GM21786 (cell line): ENCODE measurements at regions not wholly inside any gene's neighbourhood (a gene's known extent, or its start where the extent isn't known, plus 50 kb on each side); places are given as distances from the start of the nearest gene placed in this dataset.

Experiments
- ATAC-seq: cut with Tn5 transposase; IDR thresholded peaks from one replicate; pipeline ENCODE4 v1.9.1; 2021; ENCODE audit not compliant: unreplicated experiment

DNA sequence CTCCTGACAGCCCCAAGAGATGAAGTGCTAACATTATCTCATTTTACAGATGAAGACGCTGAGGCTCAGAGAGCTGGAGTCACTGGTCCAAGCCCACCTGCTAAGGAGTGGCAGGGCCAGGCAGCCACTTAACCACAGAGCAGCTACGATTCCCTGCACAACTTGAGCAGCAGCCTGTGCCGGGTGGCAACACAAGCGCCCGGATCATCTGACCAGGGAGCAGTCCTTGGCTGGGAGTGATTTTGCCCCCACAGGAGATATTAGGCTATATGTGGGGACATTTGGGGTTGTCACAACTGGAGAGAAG lies 93.2 kb upstream of the PTPN1 start:
- ATAC-seq: no peak

GRCh38 chr20:50417484-50418235 lies 92.5 kb upstream of the PTPN1 start:
- ATAC-seq: no peak

- ATAC-seq: no peak
Observed at GRCh38 chr20:50418890-50419642, 91.1 kb upstream of the PTPN1 start.

- no peak for ATAC-seq
Observed at GRCh38 chr20:50420380-50420779, 89.8 kb upstream of the PTPN1 start.

- no peak for ATAC-seq
Observed at GRCh38 chr20:50421356-50422340, 88.5 kb upstream of the PTPN1 start.

GRCh38 chr20:50423758-50424157 lies 86.4 kb upstream of the PTPN1 start:
- ATAC-seq: no peak

DNA sequence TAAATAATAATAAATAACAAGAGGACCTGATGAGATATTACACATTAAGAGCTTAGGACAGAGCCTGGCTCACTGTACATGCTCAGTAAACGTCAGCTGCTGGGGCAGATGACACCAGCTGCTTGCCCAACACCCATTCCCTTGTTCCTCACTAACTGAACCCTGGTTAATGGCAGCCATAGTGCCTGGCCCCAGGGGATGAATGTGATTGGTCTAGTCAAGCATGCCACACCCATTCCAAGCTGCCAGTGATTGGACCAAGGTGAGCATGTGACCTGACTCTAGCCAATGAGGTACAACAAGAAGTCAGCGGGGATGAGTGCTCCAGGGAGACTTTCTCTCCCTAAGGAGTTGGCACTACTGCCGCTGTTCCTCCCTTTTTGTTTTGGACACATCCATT lies 85.1 kb upstream of the PTPN1 start:
- ATAC-seq: no peak

DNA sequence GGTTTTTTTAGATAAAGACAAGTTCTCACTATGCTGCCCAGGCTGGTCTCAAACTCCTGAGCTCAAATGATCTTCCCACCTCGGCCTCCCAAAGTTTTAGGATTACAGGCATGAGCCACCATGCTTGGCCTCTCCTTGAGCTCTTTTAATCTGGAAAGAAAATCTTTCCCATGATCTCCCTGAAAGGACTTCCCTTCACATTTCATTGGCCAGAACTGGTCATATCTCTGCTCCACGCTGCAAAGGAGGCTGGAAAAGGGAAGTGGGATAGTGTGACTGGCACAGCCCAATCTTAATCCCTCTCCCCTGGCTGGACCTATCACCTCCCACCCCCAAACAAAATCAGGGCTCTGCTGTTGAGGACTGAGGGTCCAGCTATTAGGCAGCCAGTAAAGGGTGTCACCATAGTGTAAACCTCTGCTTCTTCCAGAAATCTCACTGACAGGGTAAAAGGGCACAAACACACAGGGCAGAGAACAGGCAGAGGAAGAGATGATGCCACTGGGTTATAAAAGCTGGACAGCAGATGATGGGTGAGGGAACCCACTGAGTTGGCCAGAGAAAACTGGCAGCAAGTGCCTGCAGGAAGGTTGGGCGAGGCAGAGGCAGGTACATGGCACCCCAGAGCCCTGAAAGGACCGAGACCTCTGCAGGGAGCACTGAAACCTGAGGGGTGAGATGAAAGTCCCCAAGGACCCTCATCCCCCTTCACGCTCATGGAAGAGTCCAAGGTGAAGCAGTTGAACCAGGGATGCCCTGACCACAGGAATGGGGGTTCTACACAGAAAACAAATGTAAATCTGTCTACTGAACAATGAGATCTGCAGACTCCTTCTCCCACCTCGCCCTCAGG lies 83.1 kb upstream of the PTPN1 start:
- no peak for ATAC-seq

GRCh38 chr20:50427719-50428083 lies 82.5 kb upstream of the PTPN1 start:
- no peak for ATAC-seq

- ATAC-seq: no peak
Observed at GRCh38 chr20:50428097-50428828, 81.9 kb upstream of the PTPN1 start.

DNA sequence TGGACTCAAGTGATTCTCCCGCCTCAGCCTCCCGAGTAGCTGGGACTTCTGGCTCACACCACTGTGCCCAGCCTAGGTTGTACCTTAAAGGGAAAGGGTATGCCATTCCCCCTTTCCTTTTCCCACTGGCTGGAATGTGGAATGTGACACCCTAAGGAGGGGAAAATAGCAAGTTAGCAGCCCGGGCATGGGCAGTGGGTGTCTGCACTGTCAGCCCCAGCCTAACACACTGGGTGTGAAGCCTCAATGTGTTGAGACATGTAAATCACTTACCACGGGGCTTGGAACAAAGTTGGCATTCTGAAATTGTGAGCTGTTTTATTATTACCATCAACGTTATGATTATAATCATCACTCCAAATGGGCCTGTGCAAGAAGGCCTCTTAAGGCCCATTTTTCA lies 80.8 kb upstream of the PTPN1 start:
- ATAC-seq: no peak

GRCh38 chr20:50431066-50431450 lies 79.1 kb upstream of the PTPN1 start:
- no peak for ATAC-seq

DNA sequence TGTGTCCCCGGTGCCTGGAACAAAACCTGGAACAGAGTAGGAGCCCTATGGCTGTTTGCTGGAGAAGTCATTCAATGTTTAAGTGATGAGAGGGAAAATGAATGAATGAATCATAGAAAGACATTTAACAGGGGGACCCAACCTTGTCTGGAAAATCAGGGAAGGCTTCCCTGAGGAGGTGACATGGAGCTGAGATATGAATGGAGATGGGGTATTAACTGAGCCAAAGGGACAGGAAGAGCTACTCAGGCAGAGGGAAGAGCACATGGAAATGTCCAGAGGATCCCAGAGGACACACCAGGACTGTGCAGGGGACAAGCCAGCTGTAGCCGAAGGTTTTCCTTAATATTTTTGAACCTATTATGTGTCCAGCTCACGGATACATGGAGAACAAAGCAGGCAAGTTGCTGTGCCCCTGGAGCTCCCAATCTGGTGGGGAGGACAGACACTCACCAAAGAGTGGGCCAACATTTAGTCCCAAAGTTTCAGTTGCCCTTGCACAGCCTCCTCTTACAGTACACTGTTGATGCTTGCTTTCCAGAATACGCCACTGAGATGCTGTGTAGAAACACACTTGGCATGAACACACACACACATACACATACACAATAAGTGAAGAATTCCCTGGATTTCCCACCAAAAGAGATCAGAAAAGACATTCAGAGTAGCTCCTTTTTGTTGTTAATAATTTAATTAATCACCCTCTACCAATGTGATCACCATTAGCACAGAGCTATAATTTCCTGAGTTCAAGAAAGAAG lies 77.0 kb upstream of the PTPN1 start:
- ATAC-seq: no peak

- no peak for ATAC-seq
Observed at GRCh38 chr20:50434321-50434652, 75.9 kb upstream of the PTPN1 start.

- no peak for ATAC-seq
Observed at GRCh38 chr20:50434653-50435396, 75.4 kb upstream of the PTPN1 start.

- no peak for ATAC-seq
Observed at GRCh38 chr20:50435397-50436051, 74.7 kb upstream of the PTPN1 start.

DNA sequence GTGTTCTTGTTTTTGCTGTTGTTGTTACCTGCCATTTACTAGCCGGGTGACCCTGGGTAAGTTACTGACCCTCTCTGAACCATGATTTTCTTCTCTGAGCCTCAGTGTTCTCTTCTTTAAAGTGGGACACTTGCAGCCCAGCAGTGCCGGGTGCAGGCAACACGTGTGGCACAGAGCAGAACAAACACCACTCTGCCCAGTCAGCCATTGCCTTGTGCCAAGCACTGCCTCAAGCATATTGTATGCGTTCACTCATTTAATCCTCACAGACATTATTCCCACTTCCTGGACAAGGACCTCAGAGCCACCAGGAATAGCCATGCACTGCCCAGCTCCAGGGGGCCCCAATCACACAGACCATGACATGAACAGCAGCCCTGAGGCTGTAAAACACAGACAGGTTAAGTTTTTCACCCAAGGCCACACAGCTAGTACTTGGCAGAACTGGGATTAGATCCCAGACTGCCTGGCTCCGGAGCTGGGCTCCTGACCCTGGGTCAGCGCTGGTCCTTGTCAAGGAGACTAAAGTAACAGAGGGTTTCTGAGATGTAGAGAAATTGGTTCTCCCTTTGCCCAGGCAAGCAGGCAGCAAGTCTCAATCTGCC lies 74.0 kb upstream of the PTPN1 start:
- ATAC-seq: no peak

DNA sequence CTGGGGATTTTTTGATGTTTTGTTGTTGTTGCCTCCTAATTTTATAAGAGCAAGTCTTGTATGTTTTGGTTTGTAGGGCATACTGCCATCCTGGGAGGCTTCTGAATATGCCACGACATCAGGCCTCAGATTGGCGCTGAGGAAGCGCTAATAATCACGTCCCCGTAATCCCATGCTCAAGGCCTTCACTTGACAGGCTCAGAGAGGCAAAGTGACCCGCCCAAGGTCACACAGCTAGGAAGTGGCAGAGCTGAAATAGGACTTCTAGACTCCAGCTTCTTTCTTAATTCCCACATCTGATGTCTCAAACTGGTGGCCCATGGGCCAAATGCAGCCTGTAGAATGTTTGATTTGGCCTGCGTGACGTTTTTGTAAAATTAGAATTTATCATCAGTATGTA lies 73.5 kb upstream of the PTPN1 start:
- no peak for ATAC-seq
